ENCODE measurements at regions not wholly inside any gene's neighbourhood (a gene's known extent, or its start where the extent isn't known, plus 50 kb on each side); places are given as distances from the start of the nearest gene placed in this dataset.

- TF ChIP-seq ZNF274 (CRISPR knock-in tag; IDR thresholded peaks at IDR 0.05) (no peak), POLR2AphosphoS5 (IDR thresholded peaks at IDR 0.05; ENCODE audit: low read depth, low read length) (no peak), EP300 (IDR thresholded peaks at IDR 0.05; ENCODE audit: low read depth in 2 of 2, low read length in 2 of 2) (no peak), EP300 (CRISPR knock-in tag; IDR thresholded peaks at IDR 0.05; ENCODE audit: borderline replicate concordance) (no peak), CTCF (CRISPR knock-in tag; IDR thresholded peaks at IDR 0.05) (no peak), ARID5B (CRISPR knock-in tag; IDR thresholded peaks at IDR 0.05) (no peak), ZNF558 (CRISPR knock-in tag; IDR thresholded peaks at IDR 0.05; ENCODE audit: borderline replicate concordance) (no peak), CBX1 (IDR thresholded peaks at IDR 0.05; ENCODE audit: low read depth) (no peak)
Observed at GRCh38 chr1:79325126-79325525, 318.6 kb upstream of the ADGRL4 start.

Measured in HepG2 (cell line).